ENCODE measurements at regions not wholly inside any gene's neighbourhood (a gene's known extent, or its start where the extent isn't known, plus 50 kb on each side); places are given as distances from the start of the nearest gene placed in this dataset.

GRCh38 chr20:41939659-41940058 is 321.5 kb upstream of the CHD6 start:
- no peaks in the 10 kb centered on the region for H3K36me3 ChIP-seq (ENCODE audit: insufficient read depth, low read length)
- H3K27me3 ChIP-seq (ENCODE audit: control insufficient read depth in 1 of 2, insufficient read depth in 2 of 2, low read length in 2 of 2): no peaks in the 10 kb centered on the region
- H3K4me3 ChIP-seq (ENCODE audit: low read depth in 1 of 2, low read length in 2 of 2): no peak overlapping the region
- no peak overlapping the region for H3K9ac ChIP-seq (ENCODE audit: low read length)
- H3K9me3 ChIP-seq (ENCODE audit: low read length): no peaks in the 10 kb centered on the region
- no peaks in the 10 kb centered on the region for H3K4me1 ChIP-seq (ENCODE audit: insufficient read depth, low read length)
- no peak overlapping the region for H3K27ac ChIP-seq (ENCODE audit: low read depth, low read length)

GRCh38 chr20:41938353-41938752 is 320.2 kb upstream of the CHD6 start:
- H3K9ac ChIP-seq (ENCODE audit: low read length): no peak overlapping the region
- no peaks in the 10 kb centered on the region for H3K4me1 ChIP-seq (ENCODE audit: insufficient read depth, low read length)
- no peak overlapping the region for H3K27ac ChIP-seq (ENCODE audit: low read depth, low read length)
- no peaks in the 10 kb centered on the region for H3K27me3 ChIP-seq (ENCODE audit: control insufficient read depth in 1 of 2, insufficient read depth in 2 of 2, low read length in 2 of 2)
- H3K9me3 ChIP-seq (ENCODE audit: low read length): no peaks in the 10 kb centered on the region
- no peaks in the 10 kb centered on the region for H3K36me3 ChIP-seq (ENCODE audit: insufficient read depth, low read length)
- H3K4me3 ChIP-seq (ENCODE audit: low read depth in 1 of 2, low read length in 2 of 2): no peak overlapping the region

DNA sequence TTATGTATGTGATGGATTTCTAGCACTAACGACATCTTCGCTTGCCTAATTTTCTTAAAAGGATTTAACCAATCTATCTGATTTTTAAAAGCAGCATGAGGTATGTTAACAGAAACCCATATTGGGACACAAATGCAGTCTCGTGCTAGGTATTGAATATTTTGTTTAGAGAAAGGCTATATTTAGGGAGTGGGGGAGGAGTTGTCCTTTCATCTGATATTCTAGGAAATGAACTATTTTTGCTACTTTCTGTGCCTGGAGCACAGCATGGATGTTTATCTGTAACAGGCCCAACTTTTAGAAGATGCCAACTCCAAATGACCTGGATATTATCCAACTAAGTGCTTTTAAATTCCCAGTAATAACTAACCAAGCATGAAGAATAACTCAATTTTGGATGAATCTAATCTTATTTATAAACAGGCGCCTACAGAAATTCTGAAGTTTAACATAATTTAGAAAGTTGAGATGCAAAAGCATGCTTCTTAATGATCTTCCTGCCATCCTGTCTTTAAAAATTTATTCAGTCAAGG is 317.1 kb upstream of the CHD6 start:
- Histone ChIP-seq H3K9me3 (ENCODE audit: low read length) (no peaks in the 10 kb centered on the region), H3K36me3 (ENCODE audit: insufficient read depth, low read length) (no peaks in the 10 kb centered on the region), H3K4me1 (ENCODE audit: insufficient read depth, low read length) (no peaks in the 10 kb centered on the region), H3K27ac (ENCODE audit: low read depth, low read length) (no peak overlapping the region), H3K27me3 (ENCODE audit: control insufficient read depth in 1 of 2, insufficient read depth in 2 of 2, low read length in 2 of 2) (no peaks in the 10 kb centered on the region), H3K9ac (ENCODE audit: low read length) (no peak overlapping the region), H3K4me3 (ENCODE audit: low read depth in 1 of 2, low read length in 2 of 2) (no peak overlapping the region)

DNA sequence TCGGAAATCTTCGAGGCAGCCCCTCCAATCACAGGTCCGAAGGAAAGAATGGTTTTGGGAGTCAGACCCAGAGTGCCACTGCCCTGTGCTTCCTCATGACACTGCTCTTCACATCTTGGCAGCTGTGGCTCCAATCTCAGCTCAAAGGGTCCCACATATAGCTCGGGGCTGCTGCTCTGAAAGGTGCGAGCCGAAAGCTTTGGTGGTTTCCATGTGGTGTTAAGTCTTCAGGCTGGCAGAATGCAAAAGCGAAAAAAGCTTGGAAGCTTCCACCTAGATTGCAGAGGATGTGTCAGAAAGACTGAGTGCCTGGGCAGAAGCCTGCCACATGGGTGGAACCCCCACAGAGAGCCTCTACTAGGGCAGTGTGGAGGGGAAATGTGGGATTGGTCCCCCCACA is 314.3 kb upstream of the CHD6 start:
- H3K4me3 ChIP-seq (ENCODE audit: low read depth in 1 of 2, low read length in 2 of 2): no peak overlapping the region
- H3K36me3 ChIP-seq (ENCODE audit: insufficient read depth, low read length): no peaks in the 10 kb centered on the region
- H3K9me3 ChIP-seq (ENCODE audit: low read length): no peaks in the 10 kb centered on the region
- no peaks in the 10 kb centered on the region for H3K27me3 ChIP-seq (ENCODE audit: control insufficient read depth in 1 of 2, insufficient read depth in 2 of 2, low read length in 2 of 2)
- no peak overlapping the region for H3K27ac ChIP-seq (ENCODE audit: low read depth, low read length)
- H3K9ac ChIP-seq (ENCODE audit: low read length): no peak overlapping the region
- H3K4me1 ChIP-seq (ENCODE audit: insufficient read depth, low read length): no peaks in the 10 kb centered on the region

DNA sequence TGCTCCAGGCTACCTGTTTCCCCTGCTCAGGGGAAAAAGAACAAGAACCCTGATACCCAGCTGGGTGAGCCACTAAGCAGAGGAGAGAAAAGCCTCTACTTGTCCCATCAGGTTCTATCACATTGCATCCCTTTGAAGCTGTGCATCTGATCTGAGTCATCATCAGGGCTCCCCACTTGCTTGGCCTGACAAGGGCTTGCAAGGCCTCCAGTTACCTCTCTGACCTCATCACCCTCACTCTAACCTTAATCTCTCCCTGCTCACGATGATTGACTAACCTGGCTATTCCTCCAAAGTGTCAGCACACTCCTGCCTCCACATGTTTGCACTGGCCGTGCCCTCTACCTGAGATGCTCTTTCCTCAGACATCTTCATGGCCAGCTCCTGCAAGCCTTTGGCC is 309.5 kb upstream of the CHD6 start:
- Histone ChIP-seq H3K27ac (ENCODE audit: low read depth, low read length) (no peak overlapping the region), H3K9ac (ENCODE audit: low read length) (no peak overlapping the region), H3K4me3 (ENCODE audit: low read depth in 1 of 2, low read length in 2 of 2) (no peak overlapping the region), H3K36me3 (ENCODE audit: insufficient read depth, low read length) (no peaks in the 10 kb centered on the region), H3K9me3 (ENCODE audit: low read length) (no peaks in the 10 kb centered on the region), H3K27me3 (ENCODE audit: control insufficient read depth in 1 of 2, insufficient read depth in 2 of 2, low read length in 2 of 2) (no peaks in the 10 kb centered on the region), H3K4me1 (ENCODE audit: insufficient read depth, low read length) (no peaks in the 10 kb centered on the region)

GRCh38 chr20:41927189-41927588 is 309.0 kb upstream of the CHD6 start:
- no peaks in the 10 kb centered on the region for H3K36me3 ChIP-seq (ENCODE audit: insufficient read depth, low read length)
- no peak overlapping the region for H3K4me3 ChIP-seq (ENCODE audit: low read depth in 1 of 2, low read length in 2 of 2)
- H3K9me3 ChIP-seq (ENCODE audit: low read length): no peaks in the 10 kb centered on the region
- no peaks in the 10 kb centered on the region for H3K27me3 ChIP-seq (ENCODE audit: control insufficient read depth in 1 of 2, insufficient read depth in 2 of 2, low read length in 2 of 2)
- H3K9ac ChIP-seq (ENCODE audit: low read length): no peak overlapping the region
- no peaks in the 10 kb centered on the region for H3K4me1 ChIP-seq (ENCODE audit: insufficient read depth, low read length)
- no peak overlapping the region for H3K27ac ChIP-seq (ENCODE audit: low read depth, low read length)

DNA sequence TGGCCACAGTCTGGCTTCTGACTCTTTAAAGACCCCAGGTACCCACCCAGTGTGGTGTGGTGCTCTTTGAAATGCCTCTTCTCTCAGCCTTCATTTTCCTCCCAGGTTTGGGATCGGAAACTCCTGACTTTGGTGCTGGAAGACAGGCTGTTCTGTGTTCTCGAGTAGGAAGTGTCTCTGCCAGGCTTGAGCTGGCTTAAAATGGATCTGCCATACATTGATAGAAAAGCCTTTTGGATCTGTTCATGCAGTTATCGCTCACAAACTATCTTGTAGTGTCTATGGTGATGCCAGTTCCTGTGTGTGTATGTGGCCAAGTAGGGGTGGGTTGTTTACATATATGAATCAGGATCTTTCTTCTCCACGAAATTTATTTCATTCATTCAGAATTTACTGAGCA is 307.3 kb upstream of the CHD6 start:
- no peak overlapping the region for H3K9ac ChIP-seq (ENCODE audit: low read length)
- H3K4me1 ChIP-seq (ENCODE audit: insufficient read depth, low read length): no peaks in the 10 kb centered on the region
- no peak overlapping the region for H3K27ac ChIP-seq (ENCODE audit: low read depth, low read length)
- H3K27me3 ChIP-seq (ENCODE audit: control insufficient read depth in 1 of 2, insufficient read depth in 2 of 2, low read length in 2 of 2): no peaks in the 10 kb centered on the region
- H3K4me3 ChIP-seq (ENCODE audit: low read depth in 1 of 2, low read length in 2 of 2): no peak overlapping the region
- no peaks in the 10 kb centered on the region for H3K9me3 ChIP-seq (ENCODE audit: low read length)
- H3K36me3 ChIP-seq (ENCODE audit: insufficient read depth, low read length): no peaks in the 10 kb centered on the region

- H3K27me3 ChIP-seq (ENCODE audit: control insufficient read depth in 1 of 2, insufficient read depth in 2 of 2, low read length in 2 of 2): no peaks in the 10 kb centered on the region
- H3K27ac ChIP-seq (ENCODE audit: low read depth, low read length): no peak overlapping the region
- H3K4me1 ChIP-seq (ENCODE audit: insufficient read depth, low read length): no peaks in the 10 kb centered on the region
- no peaks in the 10 kb centered on the region for H3K36me3 ChIP-seq (ENCODE audit: insufficient read depth, low read length)
- H3K9me3 ChIP-seq (ENCODE audit: low read length): no peaks in the 10 kb centered on the region
- no peak overlapping the region for H3K9ac ChIP-seq (ENCODE audit: low read length)
- no peak overlapping the region for H3K4me3 ChIP-seq (ENCODE audit: low read depth in 1 of 2, low read length in 2 of 2)
These were observed 305.4 kb upstream of the CHD6 start for GRCh38 chr20:41923624-41924023.

GRCh38 chr20:41913146-41913545 is 295.0 kb upstream of the CHD6 start:
- H3K9ac ChIP-seq (ENCODE audit: low read length): no peak overlapping the region
- H3K27me3 ChIP-seq (ENCODE audit: control insufficient read depth in 1 of 2, insufficient read depth in 2 of 2, low read length in 2 of 2): no peaks in the 10 kb centered on the region
- no peak overlapping the region for H3K4me3 ChIP-seq (ENCODE audit: low read depth in 1 of 2, low read length in 2 of 2)
- no peaks in the 10 kb centered on the region for H3K4me1 ChIP-seq (ENCODE audit: insufficient read depth, low read length)
- no peak overlapping the region for H3K27ac ChIP-seq (ENCODE audit: low read depth, low read length)
- H3K9me3 ChIP-seq (ENCODE audit: low read length): peaks cover 5% of the 10 kb centered on the region
- no peaks in the 10 kb centered on the region for H3K36me3 ChIP-seq (ENCODE audit: insufficient read depth, low read length)

- H3K9ac ChIP-seq (ENCODE audit: low read length): no peak overlapping the region
- no peak overlapping the region for H3K4me3 ChIP-seq (ENCODE audit: low read depth in 1 of 2, low read length in 2 of 2)
- H3K27ac ChIP-seq (ENCODE audit: low read depth, low read length): no peak overlapping the region
- H3K36me3 ChIP-seq (ENCODE audit: insufficient read depth, low read length): no peaks in the 10 kb centered on the region
- H3K9me3 ChIP-seq (ENCODE audit: low read length): peaks cover 5% of the 10 kb centered on the region
- H3K4me1 ChIP-seq (ENCODE audit: insufficient read depth, low read length): no peaks in the 10 kb centered on the region
- H3K27me3 ChIP-seq (ENCODE audit: control insufficient read depth in 1 of 2, insufficient read depth in 2 of 2, low read length in 2 of 2): no peaks in the 10 kb centered on the region
These were observed 292.4 kb upstream of the CHD6 start for GRCh38 chr20:41910558-41910957.

- Histone ChIP-seq H3K4me3 (ENCODE audit: low read depth in 1 of 2, low read length in 2 of 2) (no peak overlapping the region), H3K27me3 (ENCODE audit: control insufficient read depth in 1 of 2, insufficient read depth in 2 of 2, low read length in 2 of 2) (no peaks in the 10 kb centered on the region), H3K27ac (ENCODE audit: low read depth, low read length) (no peak overlapping the region), H3K36me3 (ENCODE audit: insufficient read depth, low read length) (no peaks in the 10 kb centered on the region), H3K4me1 (ENCODE audit: insufficient read depth, low read length) (no peaks in the 10 kb centered on the region), H3K9me3 (ENCODE audit: low read length) (no peaks in the 10 kb centered on the region), H3K9ac (ENCODE audit: low read length) (no peak overlapping the region)
These were observed 287.0 kb upstream of the CHD6 start for GRCh38 chr20:41905199-41905598.

GRCh38 chr20:41903586-41903985 is 285.4 kb upstream of the CHD6 start:
- Histone ChIP-seq H3K27me3 (ENCODE audit: control insufficient read depth in 1 of 2, insufficient read depth in 2 of 2, low read length in 2 of 2) (no peaks in the 10 kb centered on the region), H3K9me3 (ENCODE audit: low read length) (no peaks in the 10 kb centered on the region), H3K9ac (ENCODE audit: low read length) (no peak overlapping the region), H3K4me3 (ENCODE audit: low read depth in 1 of 2, low read length in 2 of 2) (no peak overlapping the region), H3K27ac (ENCODE audit: low read depth, low read length) (no peak overlapping the region), H3K36me3 (ENCODE audit: insufficient read depth, low read length) (no peaks in the 10 kb centered on the region), H3K4me1 (ENCODE audit: insufficient read depth, low read length) (no peaks in the 10 kb centered on the region)
